ENCODE measurements at regions not wholly inside any gene's neighbourhood (a gene's known extent, or its start where the extent isn't known, plus 50 kb on each side); places are given as distances from the start of the nearest gene placed in this dataset.

GRCh38 chr2:34112161-34112560 lies 513.1 kb upstream of the FAM98A start:
- no peak for TF ChIP-seq CTCF (IDR thresholded peaks at IDR 0.05)
- Histone ChIP-seq H3K9me3 (no peaks in the 10 kb centered on the region), H3K4me3 (no peak overlapping the region), H3K36me3 (no peaks in the 10 kb centered on the region), H3K27ac (no peak overlapping the region), H3K4me1 (no peaks in the 10 kb centered on the region), H3K27me3 (no peaks in the 10 kb centered on the region)
- intact Hi-C loops (cut with DNase I), result no loop called here
- whole genome bisulfite sequencing, 2 donors, result 76 to 79% methylated on average over 1 of the region's 1 CpG
- DNase-seq (no peak), ATAC-seq (no peak)

- Histone ChIP-seq H3K27me3 (no peaks in the 10 kb centered on the region), H3K4me3 (no peak overlapping the region), H3K36me3 (no peaks in the 10 kb centered on the region), H3K27ac (no peak overlapping the region), H3K4me1 (no peaks in the 10 kb centered on the region), H3K9me3 (no peaks in the 10 kb centered on the region)
- TF ChIP-seq CTCF (IDR thresholded peaks at IDR 0.05), result no peak
- no peak for DNase-seq
- no peak for ATAC-seq
- intact Hi-C loops (cut with DNase I), result no loop called here
- WGBS, 2 donors, result 65 to 71% methylated on average over 1 of the region's 1 CpG
Observed at GRCh38 chr2:34110392-34110791, 511.3 kb upstream of the FAM98A start.

GRCh38 chr2:34107811-34108210 lies 508.7 kb upstream of the FAM98A start:
- Histone ChIP-seq H3K4me1 (no peaks in the 10 kb centered on the region), H3K4me3 (no peak overlapping the region), H3K27me3 (no peaks in the 10 kb centered on the region), H3K27ac (no peak overlapping the region), H3K9me3 (no peaks in the 10 kb centered on the region), H3K36me3 (no peaks in the 10 kb centered on the region)
- no peak for ATAC-seq
- TF ChIP-seq CTCF (IDR thresholded peaks at IDR 0.05), result no peak
- intact Hi-C loops (cut with DNase I), result no loop called here
- 76 to 83% methylated on average over 1 of the region's 1 CpG for WGBS, 2 donors
- no peak for DNase-seq

- Histone ChIP-seq H3K4me1 (no peaks in the 10 kb centered on the region), H3K9me3 (no peaks in the 10 kb centered on the region), H3K36me3 (no peaks in the 10 kb centered on the region), H3K27ac (no peak overlapping the region), H3K27me3 (no peaks in the 10 kb centered on the region), H3K4me3 (no peak overlapping the region)
- 51 to 63% methylated on average over 5 of the region's 5 CpGs for WGBS, 2 donors
- TF ChIP-seq CTCF (IDR thresholded peaks at IDR 0.05), result no peak
- intact Hi-C loops (cut with DNase I), result no loop called here
- no peak for ATAC-seq
- DNase-seq, result no peak
Observed at GRCh38 chr2:34105006-34105767, 506.1 kb upstream of the FAM98A start.

All from heart right ventricle (tissue), 16 donors.